GM18511 (cell line): ENCODE measurements at regions not wholly inside any gene's neighbourhood (a gene's known extent, or its start where the extent isn't known, plus 50 kb on each side); places are given as distances from the start of the nearest gene placed in this dataset.
A peak's percentile ranks its signal among the peaks of the same experiment; 100 is the strongest.
"Not testable (repeated sequence)": the region's sequence is repeated elsewhere in the genome, so short reads cannot be mapped to it uniquely, and the experiment has no call there.

Experiments used
- ATAC-seq: cut with Tn5 transposase; IDR thresholded peaks from one replicate; pipeline ENCODE4 v1.9.1; 2021; ENCODE audit warnings: mild to moderate bottlenecking, moderate library complexity; ENCODE audit not compliant: unreplicated experiment

DNA sequence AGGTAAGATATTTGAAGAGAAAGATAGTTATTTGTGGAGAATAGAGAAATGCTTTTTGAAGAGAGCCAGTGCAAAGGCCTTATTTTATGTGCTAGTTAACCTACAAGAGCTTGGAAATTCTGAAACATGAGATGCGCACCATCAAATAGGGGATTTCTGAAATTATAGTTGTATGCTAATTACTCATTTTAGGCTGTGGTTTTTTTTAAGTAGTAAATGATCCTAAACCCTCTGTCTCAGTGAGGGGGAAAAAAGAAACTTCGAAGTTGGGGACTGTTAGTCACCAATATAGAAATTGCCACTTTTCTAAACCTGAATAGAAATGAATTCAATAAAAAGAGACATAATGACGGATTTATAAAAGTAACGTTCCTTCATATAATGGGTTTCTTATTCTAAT lies 119.3 kb upstream of the MDFIC start:
- no peak for ATAC-seq

GRCh38 chr7:114806590-114807162 lies 115.2 kb upstream of the MDFIC start:
- no peak for ATAC-seq

GRCh38 chr7:114812570-114812969 lies 109.3 kb upstream of the MDFIC start:
- no peak for ATAC-seq

GRCh38 chr7:114813624-114814023 lies 108.3 kb upstream of the MDFIC start:
- ATAC-seq = no peak

DNA sequence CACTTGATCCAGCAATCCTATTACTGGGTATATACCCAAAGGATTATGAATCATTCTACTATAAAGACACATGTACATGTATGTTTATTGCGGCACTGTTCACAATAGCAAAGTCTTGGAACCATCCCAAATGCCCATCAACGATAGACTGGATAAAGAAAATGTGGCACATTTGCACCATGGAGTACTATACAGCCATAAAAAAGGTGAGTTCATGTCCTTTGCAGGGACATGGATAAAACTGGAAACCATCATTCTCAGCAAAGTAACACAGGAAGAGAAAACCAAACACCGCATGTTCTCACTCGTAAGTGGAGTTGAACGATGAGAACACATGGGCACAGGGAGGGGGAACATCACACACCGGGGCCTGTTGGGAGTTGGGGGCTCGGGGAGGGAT lies 104.9 kb upstream of the MDFIC start:
- ATAC-seq = not testable (repeated sequence)

DNA sequence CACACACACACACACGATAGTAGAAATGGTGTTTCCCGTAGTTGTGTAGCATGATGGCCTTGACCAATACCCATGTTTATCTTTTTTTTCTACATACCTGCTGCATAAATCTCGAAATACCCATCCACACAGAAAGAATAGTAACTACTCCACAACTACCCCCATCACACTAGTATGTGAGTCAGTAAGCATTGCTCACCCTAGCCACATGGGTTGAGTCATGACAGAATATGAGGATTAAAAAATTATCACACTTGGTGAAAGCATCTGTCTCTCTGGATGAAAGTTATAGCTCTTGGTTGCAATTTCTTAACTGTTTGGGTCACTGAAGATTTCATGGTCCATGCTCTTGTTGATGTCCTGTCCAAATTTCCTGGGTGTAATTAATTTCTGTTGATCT lies 103.4 kb upstream of the MDFIC start:
- ATAC-seq = no peak

GRCh38 chr7:114819616-114820362 lies 102.1 kb upstream of the MDFIC start:
- ATAC-seq = no peak

DNA sequence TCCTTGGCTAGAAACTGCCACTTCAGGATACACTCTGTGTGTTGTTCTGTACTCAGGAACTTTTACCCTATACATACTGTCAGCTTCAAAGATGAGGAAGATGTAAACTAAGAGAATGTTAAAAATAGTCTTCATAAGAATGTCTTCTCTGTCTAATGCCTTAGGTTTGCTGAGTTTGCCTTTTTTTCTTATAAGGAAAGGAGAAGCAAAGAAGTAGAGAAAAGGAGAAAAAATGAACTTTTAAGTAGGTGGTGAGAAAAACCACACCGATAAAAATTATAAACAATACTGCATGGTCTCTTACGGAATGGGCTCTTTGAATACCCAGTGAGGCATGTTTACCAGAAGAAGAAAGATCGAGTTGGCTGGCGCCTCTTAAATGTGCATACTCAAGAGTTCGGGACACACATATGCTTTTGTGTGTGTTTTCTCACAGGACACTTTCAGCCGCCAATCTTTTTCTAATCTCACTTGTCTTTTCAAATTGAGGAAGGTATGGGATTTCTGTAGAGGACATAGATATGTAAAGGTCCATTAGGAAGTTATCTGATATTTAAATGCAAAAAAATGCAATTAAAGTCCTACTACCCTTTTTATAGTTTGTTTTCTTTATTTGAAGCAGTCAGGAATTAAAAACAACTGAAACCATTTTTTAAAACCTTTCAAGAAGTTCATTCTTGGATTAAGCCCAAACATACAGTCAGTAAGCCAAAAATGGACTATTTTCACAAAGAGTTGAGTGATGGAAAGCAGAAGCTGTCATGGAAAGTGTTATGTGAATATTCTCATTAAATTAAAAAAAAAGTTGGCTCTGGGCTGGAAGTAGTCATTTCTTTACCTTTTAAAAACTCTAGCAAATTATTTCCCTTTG lies 100.6 kb upstream of the MDFIC start:
- ATAC-seq = no peak

GRCh38 chr7:114822131-114822530 lies 99.8 kb upstream of the MDFIC start:
- ATAC-seq = no peak

DNA sequence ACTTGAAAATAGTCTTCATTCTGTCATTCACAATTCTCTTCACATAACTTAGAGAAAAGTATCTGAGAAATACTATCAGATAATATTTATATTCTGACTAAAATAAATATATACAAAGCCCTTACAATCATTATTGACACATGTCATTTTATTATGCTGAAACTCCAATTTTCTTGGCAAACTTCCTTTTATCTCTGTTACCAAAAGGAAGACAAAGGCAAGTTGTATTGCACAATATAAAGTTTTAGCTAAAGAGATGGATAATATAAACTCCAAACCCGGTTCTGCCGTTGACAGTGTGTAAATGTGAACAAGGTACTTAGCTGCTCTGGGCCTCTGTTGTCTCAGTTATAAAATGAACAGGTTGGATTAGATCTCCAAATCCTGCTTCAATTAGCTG lies 99.0 kb upstream of the MDFIC start:
- no peak for ATAC-seq

DNA sequence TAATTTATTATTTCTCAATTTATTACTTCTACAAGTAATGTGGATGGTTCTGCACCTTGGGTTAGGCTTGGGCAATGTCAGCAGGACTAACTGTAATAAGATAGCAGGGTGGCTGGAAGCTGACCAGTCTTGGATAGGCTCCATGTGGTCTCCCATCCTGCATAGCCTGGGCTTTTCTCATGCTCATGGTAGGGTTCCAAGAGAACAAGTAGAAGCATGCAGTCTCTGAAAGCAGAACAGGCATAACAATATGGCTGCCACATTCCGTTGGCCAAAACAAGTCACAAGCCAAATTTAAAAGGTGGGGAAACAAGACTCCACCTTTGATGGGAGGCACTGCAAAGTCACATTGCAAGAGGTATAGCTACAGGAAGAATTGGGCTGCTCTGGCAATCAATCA lies 98.6 kb upstream of the MDFIC start:
- no peak for ATAC-seq

GRCh38 chr7:114825423-114825951 lies 96.4 kb upstream of the MDFIC start:
- no peak for ATAC-seq

DNA sequence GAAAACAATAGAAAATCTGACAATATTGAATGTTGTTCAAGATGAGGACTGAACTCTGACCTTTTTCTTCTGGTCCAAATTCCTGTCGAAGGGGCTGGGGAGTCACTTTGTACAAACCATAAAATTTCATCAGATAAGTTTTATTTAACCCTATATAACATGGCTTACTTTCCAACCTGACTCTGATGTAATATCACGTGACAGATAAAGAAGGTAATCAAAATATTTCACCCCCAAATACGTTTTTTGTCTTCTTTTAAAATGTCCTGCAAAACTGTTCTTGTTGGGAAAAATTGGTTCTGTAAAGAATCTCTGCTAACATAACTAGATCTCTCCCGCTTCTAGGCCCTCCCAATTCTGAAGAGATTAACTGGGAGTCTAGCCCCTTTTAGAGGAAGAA lies 90.9 kb upstream of the MDFIC start:
- no peak for ATAC-seq

GRCh38 chr7:114832906-114833595 lies 88.8 kb upstream of the MDFIC start:
- peak; percentile 95 for ATAC-seq

- ATAC-seq = no peak
Measured at GRCh38 chr7:114835303-114835702, 86.6 kb upstream of the MDFIC start.

DNA sequence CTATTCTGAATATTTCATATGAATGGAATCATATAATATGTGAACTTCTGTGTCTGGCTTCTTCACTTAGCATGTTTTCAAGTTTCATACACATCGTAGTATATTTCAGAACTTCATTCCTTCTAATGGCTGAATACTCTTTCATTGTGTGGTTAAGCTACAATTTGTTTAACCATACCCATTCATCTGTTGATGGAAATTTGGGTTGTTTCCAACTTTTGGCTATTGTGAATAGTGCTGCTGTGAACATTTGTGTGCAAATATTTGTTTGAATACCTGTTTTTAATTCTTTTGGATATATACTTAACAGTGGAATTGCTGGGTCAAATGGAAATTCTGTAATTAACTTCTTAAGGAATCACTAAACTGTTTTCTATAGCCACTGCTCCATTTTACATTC lies 86.0 kb upstream of the MDFIC start:
- no peak for ATAC-seq

- ATAC-seq = no peak
Measured at GRCh38 chr7:114842551-114843065, 79.3 kb upstream of the MDFIC start.

DNA sequence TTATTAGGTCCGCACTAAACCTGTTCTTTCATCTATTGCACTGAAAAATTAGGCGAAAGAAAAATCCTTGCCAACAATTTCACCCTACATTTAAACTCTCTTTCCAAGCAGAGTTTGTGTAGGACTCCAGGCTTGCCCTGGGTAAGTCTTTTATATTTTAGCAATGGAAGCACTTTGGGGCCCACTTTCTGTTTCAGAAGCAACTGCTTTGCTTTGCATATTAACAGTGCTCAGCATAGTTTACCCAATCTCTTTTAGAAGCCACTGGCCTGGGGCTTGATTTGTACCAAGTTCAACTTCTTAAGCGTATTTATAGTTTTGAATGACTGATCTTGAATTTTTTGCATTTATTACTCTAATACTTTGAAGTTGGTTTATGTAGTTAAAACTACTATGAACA lies 78.8 kb upstream of the MDFIC start:
- peak; percentile 55 for ATAC-seq

GRCh38 chr7:114851406-114852061 lies 70.4 kb upstream of the MDFIC start:
- no peak for ATAC-seq

GRCh38 chr7:114852293-114852692 lies 69.6 kb upstream of the MDFIC start:
- no peak for ATAC-seq
